ENCODE measurements at regions not wholly inside any gene's neighbourhood (a gene's known extent, or its start where the extent isn't known, plus 50 kb on each side); places are given as distances from the start of the nearest gene placed in this dataset.

- TF ChIP-seq CTCF (IDR thresholded peaks at IDR 0.05) (no peak), JUN (CRISPR knock-in tag; IDR thresholded peaks at IDR 0.05) (no peak), CREM (CRISPR knock-in tag; IDR thresholded peaks at IDR 0.05) (no peak), ZNF317 (CRISPR knock-in tag; IDR thresholded peaks at IDR 0.05; ENCODE audit: borderline replicate concordance, low read depth) (no peak), HMGXB4 (CRISPR knock-in tag; IDR thresholded peaks at IDR 0.05) (no peak), E2F4 (CRISPR knock-in tag; IDR thresholded peaks at IDR 0.05; ENCODE audit: borderline replicate concordance, low read depth) (no peak), GABPB1 (CRISPR knock-in tag; IDR thresholded peaks at IDR 0.05) (no peak), MXD4 (CRISPR knock-in tag; IDR thresholded peaks at IDR 0.05; ENCODE audit: borderline replicate concordance) (no peak), TEAD4 (CRISPR knock-in tag; IDR thresholded peaks at IDR 0.05) (no peak)
These were observed 491.7 kb upstream of the PIK3R1 start for GRCh38 chr5:67723873-67724272.

Measured in WTC11 (cell line).